Medulla oblongata (tissue), 1 donor: ENCODE measurements at regions not wholly inside any gene's neighbourhood (a gene's known extent, or its start where the extent isn't known, plus 50 kb on each side); places are given as distances from the start of the nearest gene placed in this dataset.
"Not testable (repeated sequence)": the region's sequence is repeated elsewhere in the genome, so short reads cannot be mapped to it uniquely, and the experiment has no call there.

Experiments
- DNase-seq: peaks from one replicate; pipeline ENCODE4 v3.0.0-alpha.2; 2015; ENCODE audit errors: extremely low spot score

GRCh38 chr18:78410094-78410786 lies 569.4 kb upstream of the SALL3 start:
- no peak for DNase-seq

GRCh38 chr18:78411539-78411938 lies 568.1 kb upstream of the SALL3 start:
- no peak for DNase-seq

GRCh38 chr18:78414302-78414701 lies 565.3 kb upstream of the SALL3 start:
- DNase-seq, result no peak

- DNase-seq, result no peak
Observed at GRCh38 chr18:78416853-78417252, 562.8 kb upstream of the SALL3 start.

DNA sequence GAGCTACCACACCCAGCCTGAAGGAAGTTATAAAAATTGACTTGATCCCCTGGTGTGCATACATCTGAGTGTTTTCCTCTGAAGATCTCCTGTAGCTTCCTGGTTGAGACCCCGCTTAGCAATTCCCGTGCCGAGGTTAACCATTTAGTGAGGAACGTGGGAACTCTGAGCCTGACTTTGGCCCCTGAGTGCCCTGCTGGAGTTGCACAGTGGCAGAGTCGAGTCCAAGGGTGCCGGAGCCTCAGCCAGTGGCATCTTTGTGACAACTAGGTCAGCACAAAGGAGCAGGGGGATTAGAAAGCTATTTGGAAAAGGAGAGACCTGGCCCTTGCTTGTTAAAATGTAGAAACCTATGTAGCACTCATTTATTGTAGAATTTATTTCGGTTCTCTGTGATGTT lies 561.2 kb upstream of the SALL3 start:
- no peak for DNase-seq

DNA sequence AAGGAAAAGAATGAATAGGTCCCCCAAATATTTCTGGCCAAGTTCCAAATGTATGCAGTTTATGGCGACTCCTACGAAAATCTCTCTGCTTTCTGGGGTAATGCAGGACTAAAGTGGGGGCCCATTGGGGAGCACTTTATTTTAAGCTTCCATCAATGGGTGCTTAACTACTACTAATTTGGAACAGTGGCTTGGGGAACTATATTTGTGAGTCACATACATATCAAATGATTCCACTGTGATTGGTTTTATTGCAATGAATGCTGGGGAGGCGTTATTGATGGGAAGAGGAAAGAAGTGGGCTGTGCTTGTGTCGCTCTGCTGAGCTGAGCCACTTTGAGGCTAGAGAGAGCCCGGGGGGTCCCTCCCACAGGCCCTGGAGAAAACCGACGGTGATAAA lies 560.4 kb upstream of the SALL3 start:
- DNase-seq, result no peak

DNA sequence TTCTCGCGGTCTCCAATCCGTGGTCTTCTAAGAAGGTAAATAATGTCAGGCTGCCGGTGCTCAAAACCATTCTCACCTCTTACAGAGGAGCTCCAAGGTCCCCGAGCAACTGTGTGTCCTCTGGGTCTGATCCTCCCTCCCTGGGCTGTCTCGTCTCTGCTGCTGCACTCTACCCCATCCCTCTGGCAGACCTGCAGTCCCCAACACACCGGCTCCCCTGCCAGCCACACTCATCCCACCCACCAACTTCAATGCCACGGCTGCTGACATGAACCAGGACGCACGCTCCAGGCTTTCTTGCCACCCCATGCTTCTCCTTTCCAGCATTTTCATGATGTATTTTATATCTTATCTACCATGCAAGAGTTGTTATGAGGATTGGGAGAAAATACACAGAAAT lies 559.5 kb upstream of the SALL3 start:
- DNase-seq, result no peak

- no peak for DNase-seq
Observed at GRCh38 chr18:78421392-78421791, 558.2 kb upstream of the SALL3 start.

DNA sequence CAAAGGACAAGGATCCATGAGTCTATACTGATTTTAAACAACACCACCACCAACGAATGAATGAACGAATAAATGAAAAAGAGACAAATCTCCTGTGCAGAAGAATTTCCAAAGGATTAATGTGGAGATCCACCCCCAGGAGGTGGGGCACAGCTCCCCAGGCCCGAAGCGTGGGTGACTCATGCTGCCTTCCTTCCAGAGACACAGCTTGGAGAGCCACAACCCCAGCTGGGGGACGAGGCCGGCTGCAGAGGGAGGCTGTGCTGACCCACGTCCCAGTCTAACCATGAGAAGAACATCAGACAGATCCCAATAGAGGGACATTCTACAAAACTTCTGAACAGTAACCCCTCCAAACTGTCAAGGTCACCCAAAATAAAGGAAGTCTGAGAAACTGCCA lies 557.3 kb upstream of the SALL3 start:
- no peak for DNase-seq

- DNase-seq, result no peak
Observed at GRCh38 chr18:78423811-78424210, 555.8 kb upstream of the SALL3 start.

DNA sequence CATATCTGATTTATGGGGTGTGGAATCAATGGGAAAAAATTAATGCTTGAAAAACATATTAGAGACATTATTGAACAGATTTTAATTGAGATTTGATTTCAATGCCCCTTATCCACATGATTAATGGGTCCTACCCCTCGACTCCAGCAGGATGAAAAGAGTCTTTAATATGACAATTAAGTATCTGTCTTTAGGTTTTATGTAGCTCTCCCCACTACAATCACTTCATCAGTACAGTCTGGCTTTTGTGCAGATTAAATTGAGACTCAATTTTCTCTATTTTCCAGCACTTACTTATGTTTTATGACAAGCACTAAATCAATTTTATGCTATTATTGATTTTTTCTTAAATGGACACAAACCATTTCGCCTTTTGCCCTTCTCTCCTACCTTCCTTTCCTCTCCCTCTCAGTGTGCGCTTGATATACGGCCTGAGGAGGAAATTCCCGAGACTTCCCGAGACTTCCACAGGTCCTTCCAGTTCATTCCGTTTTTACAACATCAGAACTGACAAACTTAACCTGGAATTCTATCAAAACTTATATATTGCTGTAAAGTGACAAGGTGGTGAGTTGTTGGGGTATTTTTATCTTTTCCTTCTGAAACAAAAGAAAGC lies 555.1 kb upstream of the SALL3 start:
- no peak for DNase-seq

GRCh38 chr18:78425019-78425412 lies 554.6 kb upstream of the SALL3 start:
- no peak for DNase-seq

DNA sequence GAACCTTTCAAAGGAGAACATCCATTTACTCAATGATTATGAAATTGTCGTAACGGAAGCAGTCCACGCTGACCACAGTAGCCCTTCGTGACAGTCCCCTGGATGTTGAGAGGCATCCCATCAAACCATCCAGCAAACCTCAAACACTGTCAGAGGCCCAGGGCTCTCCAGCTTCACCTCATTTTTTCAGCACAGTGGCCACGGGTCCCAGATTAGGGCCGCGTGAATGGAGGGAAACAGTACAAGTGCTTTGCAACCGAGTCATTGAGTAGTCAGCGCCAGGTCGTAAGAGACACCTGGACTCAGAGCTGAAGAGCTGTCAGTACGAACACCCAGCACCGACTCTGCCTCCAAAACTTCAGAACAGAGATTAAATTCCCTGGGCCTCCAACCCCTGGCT lies 552.5 kb upstream of the SALL3 start:
- no peak for DNase-seq

- no peak for DNase-seq
Observed at GRCh38 chr18:78429127-78430108, 550.2 kb upstream of the SALL3 start.

- DNase-seq, result no peak
Observed at GRCh38 chr18:78430131-78430758, 549.4 kb upstream of the SALL3 start.

GRCh38 chr18:78431606-78432005 lies 548.0 kb upstream of the SALL3 start:
- DNase-seq, result no peak

GRCh38 chr18:78433562-78433961 lies 546.1 kb upstream of the SALL3 start:
- DNase-seq, result no peak

- DNase-seq, result no peak
Observed at GRCh38 chr18:78436110-78436509, 543.5 kb upstream of the SALL3 start.

DNA sequence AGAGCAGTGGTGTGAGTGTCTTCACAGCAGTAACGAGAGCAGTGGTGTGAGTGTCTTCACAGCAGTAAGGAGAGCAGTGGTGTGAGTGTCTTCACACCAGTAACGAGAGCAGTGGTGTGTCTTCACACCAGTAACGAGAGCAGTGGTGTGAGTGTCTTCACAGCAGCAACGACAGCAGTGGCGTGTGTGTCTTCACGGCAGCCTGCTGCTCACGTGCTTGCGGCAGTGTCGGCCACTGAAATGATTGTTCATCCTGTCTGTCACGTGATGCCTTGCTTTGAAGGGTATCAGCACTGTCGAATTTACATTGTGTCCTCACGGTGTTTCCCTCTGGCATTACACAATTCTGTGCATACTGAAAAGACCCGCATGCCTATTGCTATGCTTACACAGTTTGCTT lies 541.4 kb upstream of the SALL3 start:
- not testable (repeated sequence) for DNase-seq

GRCh38 chr18:78445880-78446279 lies 533.7 kb upstream of the SALL3 start:
- DNase-seq, result no peak

DNA sequence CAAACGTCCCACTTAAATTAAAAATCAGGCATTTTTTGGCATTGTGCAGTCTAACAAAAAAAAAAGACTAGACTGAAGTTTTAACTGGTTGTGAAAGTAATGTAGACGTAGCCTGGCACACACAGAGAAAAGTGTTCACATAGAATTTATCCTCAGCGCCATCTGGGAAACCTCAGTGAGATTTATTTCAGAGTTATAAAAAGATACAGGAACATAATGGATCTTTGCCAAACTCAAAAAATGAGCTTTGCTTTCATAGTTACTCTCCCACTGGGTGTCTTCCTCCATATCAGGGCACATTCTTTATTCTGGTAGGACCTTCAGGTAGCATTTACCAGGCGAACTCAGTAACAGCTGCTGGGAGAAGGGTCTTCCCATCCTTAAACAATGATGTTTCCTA lies 532.4 kb upstream of the SALL3 start:
- DNase-seq, result no peak

DNA sequence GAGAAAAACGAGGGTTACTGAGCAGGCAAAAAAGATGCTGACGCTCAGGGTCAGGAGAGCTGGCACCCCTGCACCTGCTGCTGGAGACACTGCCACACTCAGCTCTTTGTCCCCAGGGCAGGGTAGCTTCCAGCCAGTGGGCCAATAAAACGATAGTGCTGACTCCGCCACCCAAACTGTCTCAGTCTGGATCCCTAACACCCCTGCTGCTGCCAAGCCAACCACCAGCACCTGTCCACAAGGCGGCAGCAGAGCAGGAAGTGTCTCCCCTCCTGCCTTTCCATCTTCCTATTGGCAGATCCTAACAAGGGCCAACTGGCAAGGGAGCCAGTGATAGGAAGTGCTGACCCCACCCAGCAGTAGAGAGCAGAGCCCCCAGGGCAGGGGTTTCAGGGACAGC lies 531.5 kb upstream of the SALL3 start:
- no peak for DNase-seq
